ENCODE measurements at regions not wholly inside any gene's neighbourhood (a gene's known extent, or its start where the extent isn't known, plus 50 kb on each side); places are given as distances from the start of the nearest gene placed in this dataset.

DNA sequence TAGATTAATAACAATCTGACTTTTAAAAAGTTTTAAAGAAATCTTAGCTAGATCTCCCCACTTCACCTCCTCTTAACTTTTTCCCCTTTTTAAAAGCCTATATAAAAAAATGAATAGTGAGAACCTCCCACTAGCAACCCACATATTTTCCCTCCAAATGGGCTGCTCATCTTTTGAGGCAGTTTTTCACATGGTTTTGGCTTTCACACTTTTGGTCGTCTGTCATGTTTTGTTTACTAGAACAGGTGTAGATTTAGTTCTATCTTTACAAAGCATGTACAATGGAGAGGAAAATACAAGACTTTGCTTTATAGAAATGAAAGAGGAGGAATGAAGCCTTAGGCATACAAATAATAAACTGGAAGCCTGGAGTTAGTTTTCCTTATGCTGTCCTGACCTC is 126.7 kb upstream of the EOMES start:
- no peak for DNase-seq
- TF ChIP-seq, protein P1, sequence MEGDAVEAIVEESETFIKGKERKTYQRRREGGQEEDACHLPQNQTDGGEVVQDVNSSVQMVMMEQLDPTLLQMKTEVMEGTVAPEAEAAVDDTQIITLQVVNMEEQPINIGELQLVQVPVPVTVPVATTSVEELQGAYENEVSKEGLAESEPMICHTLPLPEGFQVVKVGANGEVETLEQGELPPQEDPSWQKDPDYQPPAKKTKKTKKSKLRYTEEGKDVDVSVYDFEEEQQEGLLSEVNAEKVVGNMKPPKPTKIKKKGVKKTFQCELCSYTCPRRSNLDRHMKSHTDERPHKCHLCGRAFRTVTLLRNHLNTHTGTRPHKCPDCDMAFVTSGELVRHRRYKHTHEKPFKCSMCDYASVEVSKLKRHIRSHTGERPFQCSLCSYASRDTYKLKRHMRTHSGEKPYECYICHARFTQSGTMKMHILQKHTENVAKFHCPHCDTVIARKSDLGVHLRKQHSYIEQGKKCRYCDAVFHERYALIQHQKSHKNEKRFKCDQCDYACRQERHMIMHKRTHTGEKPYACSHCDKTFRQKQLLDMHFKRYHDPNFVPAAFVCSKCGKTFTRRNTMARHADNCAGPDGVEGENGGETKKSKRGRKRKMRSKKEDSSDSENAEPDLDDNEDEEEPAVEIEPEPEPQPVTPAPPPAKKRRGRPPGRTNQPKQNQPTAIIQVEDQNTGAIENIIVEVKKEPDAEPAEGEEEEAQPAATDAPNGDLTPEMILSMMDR (IDR thresholded peaks at IDR 0.05; ENCODE audit: borderline replicate concordance, extremely low read depth, insufficient read depth), result no peak
- intact Hi-C loops (cut with DNase I), result no loop called here
- no peak overlapping the region for H3K4me3 ChIP-seq (ENCODE audit: low read length in 3 of 3)
- H3K9me3 ChIP-seq (ENCODE audit: control insufficient read depth in 2 of 3, insufficient read depth in 1 of 3, low read length in 3 of 3), result peaks cover 0 to 2% (median 0%) of the 10 kb centered on the region in 3 donors
- H3K27me3 ChIP-seq (ENCODE audit: control insufficient read depth, insufficient read depth, low read length), result no peaks in the 10 kb centered on the region
- no peak for FAIRE-seq
- H3K4me1 ChIP-seq (ENCODE audit: control insufficient read depth in 2 of 3, insufficient read depth in 2 of 3, low read depth in 1 of 3, low read length in 3 of 3), result no peaks in the 10 kb centered on the region
- no peak overlapping the region for H3K9ac ChIP-seq (ENCODE audit: low read length in 3 of 3)
- H3K36me3 ChIP-seq (ENCODE audit: control insufficient read depth in 2 of 3, insufficient read depth in 3 of 3, low read length in 3 of 3), result no peaks in the 10 kb centered on the region
- no peak overlapping the region for H3K27ac ChIP-seq (ENCODE audit: low read depth in 2 of 2, low read length in 2 of 2)

DNA sequence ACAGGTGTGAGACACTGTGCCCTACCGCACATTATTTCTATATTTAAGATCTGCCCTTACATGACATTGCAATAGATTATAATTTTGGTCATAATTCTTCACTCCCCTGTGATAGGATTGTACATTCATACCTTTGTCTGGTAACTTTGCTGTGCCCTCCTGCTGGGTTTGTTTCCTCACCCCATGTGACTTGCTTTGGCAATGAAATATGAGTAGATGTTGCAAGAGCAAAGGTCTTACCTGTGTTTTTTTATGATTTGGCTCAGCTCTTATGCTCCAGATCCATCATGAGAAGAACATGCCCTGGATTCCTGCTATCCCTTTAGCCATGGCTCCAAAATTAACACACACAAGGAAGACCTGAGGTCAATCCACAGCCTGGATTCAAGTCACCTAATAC is 137.7 kb upstream of the EOMES start:
- no peak overlapping the region for H3K27ac ChIP-seq (ENCODE audit: low read depth in 2 of 2, low read length in 2 of 2)
- intact Hi-C loops (cut with DNase I), result no loop called here
- no peaks in the 10 kb centered on the region for H3K27me3 ChIP-seq (ENCODE audit: control insufficient read depth, insufficient read depth, low read length)
- no peak for DNase-seq
- no peak overlapping the region for H3K4me3 ChIP-seq (ENCODE audit: low read length in 3 of 3)
- no peaks in the 10 kb centered on the region for H3K4me1 ChIP-seq (ENCODE audit: control insufficient read depth in 2 of 3, insufficient read depth in 2 of 3, low read depth in 1 of 3, low read length in 3 of 3)
- TF ChIP-seq, protein P1 (IDR thresholded peaks at IDR 0.05; ENCODE audit: borderline replicate concordance, extremely low read depth, insufficient read depth), result no peak
- peaks cover 0 to 3% (median 0%) of the 10 kb centered on the region in 3 donors for H3K9me3 ChIP-seq (ENCODE audit: control insufficient read depth in 2 of 3, insufficient read depth in 1 of 3, low read length in 3 of 3)
- H3K9ac ChIP-seq (ENCODE audit: low read length in 3 of 3), result no peak overlapping the region
- no peaks in the 10 kb centered on the region for H3K36me3 ChIP-seq (ENCODE audit: control insufficient read depth in 2 of 3, insufficient read depth in 3 of 3, low read length in 3 of 3)
- FAIRE-seq, result no peak

DNA sequence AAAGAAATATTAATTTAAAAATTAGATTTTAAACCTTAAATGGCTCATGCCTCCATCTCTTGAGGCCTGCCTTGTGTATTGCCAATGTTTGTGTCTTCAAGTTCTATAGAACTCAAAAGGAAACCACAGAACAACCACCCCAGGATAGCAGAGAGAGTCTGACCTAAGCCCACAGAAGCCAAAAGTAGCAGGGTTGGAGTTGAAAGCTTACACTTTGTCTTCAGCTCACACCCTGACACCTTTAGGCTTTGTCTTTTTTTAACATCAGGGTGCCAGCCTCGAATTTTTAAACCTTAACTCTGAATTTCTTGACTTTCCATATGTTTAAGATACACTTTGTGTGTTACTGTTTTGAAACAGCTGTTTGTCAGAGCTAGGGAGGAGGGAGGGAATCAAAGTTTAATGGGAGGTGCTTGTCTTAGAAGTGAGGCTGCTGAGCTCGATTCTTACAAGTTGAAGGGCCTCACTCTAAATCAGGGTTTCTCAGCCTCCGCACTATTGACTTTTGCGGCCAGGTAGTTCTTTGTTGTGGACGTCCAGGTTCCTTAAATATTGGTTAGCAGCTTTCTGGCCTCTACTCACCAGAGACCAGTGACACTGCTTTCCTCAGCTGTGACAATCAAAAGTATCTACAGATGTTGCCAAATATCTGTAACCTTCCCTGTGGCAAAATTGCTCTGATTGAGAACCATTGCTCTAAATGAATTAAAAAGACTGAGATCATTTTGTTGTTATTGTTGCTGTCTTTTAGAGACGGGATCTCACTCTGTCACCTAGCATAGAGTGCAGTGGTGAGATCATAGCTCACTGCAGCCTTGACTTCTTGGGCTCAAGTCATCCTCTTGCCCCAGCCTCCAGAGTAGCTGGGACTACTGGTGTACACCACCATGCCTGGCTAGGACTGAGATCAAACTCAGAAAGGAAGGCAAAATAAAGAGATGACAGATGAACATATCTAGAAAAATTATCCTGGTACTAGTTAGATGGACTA is 139.2 kb upstream of the EOMES start:
- TF ChIP-seq, protein P1 (IDR thresholded peaks at IDR 0.05; ENCODE audit: borderline replicate concordance, extremely low read depth, insufficient read depth), result no peak
- FAIRE-seq, result no peak
- H3K36me3 ChIP-seq (ENCODE audit: control insufficient read depth in 2 of 3, insufficient read depth in 3 of 3, low read length in 3 of 3), result no peaks in the 10 kb centered on the region

More for the DNA sequence above, 139.2 kb upstream of the EOMES start:
- Histone ChIP-seq H3K27me3 (ENCODE audit: control insufficient read depth, insufficient read depth, low read length) (no peaks in the 10 kb centered on the region), H3K9me3 (ENCODE audit: control insufficient read depth in 2 of 3, insufficient read depth in 1 of 3, low read length in 3 of 3) (no peaks in the 10 kb centered on the region), H3K9ac (ENCODE audit: low read length in 3 of 3) (no peak overlapping the region), H3K4me3 (ENCODE audit: low read length in 3 of 3) (no peak overlapping the region), H3K27ac (ENCODE audit: low read depth in 2 of 2, low read length in 2 of 2) (no peak overlapping the region), H3K4me1 (ENCODE audit: control insufficient read depth in 2 of 3, insufficient read depth in 2 of 3, low read depth in 1 of 3, low read length in 3 of 3) (no peaks in the 10 kb centered on the region)
- intact Hi-C loops (cut with DNase I), result no loop called here
- no peak for DNase-seq
